RPMI7951 (cell line): ENCODE measurements at regions not wholly inside any gene's neighbourhood (a gene's known extent, or its start where the extent isn't known, plus 50 kb on each side); places are given as distances from the start of the nearest gene placed in this dataset.

Experiments used
- DNase-seq: peaks from one replicate; pipeline ENCODE4 v3.0.0-alpha.2; 2012; ENCODE audit warnings: low read depth

DNA sequence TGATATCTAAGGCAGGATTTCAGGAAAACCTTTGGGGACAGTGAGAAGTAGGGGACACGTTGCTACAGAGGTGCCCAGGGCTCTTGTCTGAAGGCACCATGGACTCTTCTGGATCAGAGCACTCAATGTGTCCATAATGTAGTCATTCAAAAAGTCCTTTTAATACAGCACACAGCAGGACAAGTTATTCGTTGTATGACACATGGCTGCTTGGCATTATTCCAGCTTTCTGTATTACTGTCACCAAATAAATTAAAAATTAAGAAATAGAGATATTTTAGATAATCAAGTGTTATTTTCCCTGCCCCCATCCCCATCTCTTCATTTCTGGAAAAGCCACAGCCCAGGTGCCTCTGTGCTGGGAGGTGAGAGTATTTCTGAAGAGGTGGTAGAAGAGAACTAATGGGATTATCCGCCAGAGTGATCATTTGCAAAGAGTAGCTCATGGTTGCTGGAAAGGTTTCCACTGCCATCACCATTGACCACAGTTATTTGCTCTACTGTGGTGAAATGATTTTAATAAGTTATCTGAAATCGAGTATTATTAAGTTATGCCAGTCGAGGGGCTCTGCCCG is 83.0 kb downstream of the CXCL12 start:
- DNase-seq: peak; percentile 23

DNA sequence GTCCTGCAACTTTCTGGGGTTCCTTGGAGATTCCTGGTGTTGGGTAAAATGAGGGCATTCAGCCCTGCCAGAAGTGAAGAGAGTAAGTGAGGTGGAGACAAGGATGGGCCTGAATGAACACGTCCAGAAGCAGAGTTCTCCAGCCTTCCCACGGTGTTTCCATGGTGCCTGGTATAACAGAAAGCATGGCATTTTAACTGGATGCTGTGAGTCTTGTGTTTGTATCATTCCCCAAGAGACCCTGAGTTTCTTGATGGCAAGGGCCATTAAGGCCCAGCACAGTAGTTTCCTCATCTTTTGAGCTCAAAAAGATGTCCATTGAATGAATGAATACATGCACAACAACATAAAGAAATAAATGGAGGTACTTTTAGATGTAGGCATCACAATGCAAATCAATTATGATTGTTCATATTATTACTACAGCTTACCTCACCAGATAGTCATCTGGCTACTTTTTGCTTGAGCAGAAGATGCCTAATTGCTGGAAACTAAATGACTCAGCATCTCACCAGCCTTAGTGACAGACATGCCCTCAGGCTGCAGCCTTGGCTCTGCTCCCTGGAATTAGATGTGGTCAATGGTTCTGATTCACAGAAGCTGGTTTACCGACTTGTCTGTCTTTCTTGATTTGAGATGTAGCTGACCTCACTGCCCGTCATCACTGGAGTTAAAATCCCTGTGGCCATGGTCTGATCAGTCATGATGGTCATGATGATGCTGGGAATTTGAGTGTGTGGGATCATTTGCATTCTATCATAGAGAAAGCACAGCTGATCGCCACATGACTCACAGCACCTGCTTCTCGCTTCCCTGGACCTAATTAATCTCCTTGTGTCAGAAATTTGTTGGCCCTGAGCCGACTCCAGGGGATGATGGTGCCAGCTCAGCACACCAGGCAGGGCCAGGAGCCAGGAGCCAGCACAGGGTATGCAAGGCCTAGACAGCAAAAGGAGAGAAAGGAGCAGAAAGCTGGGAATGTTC is 83.9 kb downstream of the CXCL12 start:
- peak; percentile 100 for DNase-seq

DNA sequence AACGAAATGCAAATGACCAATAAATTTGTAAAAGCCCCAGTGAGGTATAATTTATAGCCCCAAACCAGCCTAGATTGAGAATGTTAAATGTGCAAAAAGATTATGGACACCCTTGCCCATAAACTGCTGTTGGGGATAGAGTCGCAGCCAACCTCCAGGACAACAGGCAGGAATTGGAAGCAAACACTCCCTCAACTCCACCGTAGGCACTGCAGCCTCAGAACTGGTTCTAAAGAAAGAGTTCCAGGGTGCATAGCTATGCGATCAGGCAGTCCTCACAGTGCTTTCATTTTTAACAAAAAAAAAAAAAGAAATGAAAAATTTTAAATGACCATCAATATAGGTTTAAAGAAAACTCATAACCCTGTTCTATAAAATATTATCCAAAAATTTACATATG is 86.2 kb downstream of the CXCL12 start:
- DNase-seq: no peak

DNA sequence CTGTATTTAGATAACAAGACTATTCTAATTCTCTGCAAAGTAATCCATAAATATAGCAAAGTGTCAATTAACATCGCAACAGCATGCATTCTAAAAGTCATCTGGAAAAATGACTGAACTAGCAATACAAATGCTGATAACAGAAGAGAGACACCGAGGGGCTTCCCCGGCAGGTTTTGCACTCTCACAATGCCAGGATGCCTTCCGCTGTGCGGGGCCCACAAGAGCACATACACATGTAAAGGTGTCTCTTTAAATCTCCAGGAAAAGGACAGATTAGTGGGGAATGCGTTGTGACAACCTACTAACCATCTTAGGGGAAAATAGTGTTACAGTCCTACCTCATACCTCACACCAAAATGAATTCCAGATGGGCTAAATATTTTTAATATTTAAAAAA is 86.9 kb downstream of the CXCL12 start:
- no peak for DNase-seq

DNA sequence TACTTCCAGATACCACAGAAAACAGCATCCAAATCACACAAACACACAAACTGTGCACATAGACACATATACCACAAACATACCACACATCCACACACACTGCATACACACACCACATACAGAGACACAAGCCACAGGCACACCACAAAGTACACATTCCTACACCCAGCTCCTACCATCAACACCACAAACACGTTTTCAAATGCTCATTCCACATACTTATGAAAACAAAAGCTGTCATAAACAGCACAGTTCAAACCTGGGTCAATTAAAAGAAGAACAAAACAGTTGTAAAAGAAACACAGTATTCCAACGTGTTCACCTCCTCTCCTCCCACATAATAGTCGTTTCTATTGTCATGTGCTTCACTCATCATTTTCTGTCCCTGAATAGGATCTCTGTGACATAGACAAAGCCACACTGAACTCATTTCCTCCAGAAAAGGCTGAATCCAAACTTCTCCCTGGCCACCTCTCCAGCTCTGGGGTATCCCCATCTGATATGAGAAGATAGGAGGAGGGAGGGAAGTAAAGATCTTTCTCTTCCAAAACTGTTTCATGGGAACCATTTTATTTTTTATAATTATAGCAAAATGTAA is 89.2 kb downstream of the CXCL12 start:
- no peak for DNase-seq

DNA sequence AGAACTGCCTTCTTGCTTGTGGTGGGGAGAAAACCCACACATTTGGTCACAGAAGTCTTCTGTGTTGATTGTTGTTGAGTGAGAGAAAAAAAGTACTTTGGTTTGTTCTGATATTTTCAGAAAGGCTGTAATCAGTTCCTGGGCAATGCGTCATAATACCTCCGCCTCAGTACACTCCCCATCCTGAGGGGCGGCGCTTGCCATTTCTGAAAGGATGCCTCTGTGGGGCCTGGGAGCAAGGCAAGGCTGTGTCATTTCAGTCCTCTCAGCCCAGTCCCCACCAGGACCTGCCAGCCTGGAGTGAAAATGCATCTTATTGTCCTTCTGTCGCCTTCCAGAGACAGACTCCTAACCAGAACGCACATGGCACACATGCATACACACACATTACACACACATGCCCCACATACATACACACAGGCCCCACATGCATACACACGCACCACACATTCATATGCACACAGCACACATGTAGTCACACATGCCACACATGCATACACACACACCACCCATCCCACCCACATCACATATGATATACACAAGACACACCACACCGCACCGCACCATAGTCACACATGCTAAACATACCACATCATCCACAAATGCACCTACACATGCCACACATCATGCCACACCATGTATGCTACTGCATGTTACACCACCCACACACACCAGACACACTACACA is 90.0 kb downstream of the CXCL12 start:
- peak; percentile 69 for DNase-seq

DNA sequence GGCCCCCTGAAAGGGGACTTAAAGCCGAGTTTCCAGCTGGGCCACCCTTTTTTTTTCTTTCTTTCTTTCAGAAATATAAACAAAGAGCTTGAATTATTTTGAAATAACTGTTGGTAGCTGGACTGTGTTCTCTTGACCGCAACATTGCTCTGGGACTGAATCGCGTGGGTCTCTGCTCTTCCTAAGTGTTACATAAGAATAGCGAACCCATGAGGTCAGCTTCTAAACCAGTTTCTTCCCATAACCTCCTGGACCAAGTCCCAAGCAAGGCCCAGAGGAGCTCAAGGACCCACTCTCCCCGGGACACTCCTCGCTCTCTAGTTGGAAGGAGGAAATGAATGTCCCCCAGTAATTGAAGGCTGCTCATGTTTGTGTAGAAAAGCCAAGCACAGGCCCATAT is 91.1 kb downstream of the CXCL12 start:
- peak; percentile 87 for DNase-seq

DNA sequence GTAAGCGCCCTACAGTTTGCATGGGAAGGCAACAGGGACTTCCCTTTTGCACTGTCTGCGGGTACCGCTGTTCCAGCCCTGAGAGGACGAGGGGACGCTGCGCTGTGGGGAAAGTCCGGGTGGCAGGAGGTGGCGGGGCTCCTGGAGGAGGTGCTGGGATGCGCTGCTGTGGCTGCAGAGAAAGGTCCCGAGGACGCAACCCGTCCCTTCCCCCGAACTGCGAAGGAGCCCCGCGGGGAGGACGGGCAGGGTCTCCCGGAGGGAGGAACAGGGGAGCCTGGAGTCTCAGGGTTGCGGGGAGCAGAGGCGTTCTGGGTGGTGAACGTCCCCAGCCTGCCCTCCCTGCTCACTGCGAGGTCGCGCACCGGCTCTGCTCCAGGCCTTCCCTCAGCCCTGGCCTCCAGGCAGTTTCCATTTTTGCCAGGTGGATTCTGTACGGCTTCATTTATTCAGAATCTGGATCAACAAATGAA is 91.6 kb downstream of the CXCL12 start:
- peak; percentile 32 for DNase-seq

DNA sequence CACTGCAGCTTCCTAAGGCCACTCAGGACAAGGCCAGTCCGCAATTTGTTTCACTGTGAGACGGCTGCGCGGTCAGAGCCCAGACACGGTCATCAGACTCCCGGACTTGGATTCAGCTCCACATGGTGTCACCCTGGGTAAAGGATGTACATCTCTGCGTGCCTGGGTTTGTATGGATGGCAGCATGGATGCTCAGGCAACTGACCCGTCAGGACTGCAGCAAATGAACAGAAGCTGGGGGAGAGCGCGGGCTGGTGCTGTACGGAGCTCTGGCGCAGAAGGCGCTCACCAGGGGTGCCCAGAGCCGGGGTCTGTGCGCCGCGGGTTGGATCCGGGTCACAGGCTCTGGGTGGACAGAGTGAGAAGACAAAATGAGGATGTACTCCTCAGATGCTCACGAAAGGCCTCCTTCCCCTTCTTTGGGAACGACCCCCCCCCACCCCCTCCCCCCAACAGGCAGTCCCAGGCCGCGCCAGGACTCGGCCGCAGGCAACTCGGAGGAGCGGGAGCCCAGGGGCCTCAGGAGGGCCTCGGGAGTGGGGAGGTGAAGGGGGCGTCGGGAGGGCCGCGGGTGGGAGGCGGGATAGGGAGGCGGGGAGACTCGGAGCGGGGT is 92.4 kb downstream of the CXCL12 start:
- peak; percentile 51 for DNase-seq

DNA sequence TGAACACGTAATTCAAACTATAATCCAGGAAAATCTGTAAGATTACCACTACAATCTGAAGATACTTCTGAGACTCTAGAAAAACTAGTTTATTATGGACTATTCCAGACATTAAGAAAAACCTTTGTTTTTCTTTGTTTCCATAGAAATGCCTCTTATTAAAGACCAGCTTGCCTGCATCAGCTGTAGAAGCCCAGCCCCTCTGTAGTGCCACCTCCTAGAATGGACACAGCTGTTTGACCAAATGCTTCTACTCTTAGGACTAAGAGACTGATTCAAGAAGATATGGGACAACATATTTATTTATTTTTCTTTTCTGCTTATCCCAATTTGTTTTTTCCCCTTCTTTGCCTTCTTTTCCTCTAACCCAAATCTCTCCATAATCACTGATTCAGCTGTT is 93.8 kb downstream of the CXCL12 start:
- DNase-seq: no peak

DNA sequence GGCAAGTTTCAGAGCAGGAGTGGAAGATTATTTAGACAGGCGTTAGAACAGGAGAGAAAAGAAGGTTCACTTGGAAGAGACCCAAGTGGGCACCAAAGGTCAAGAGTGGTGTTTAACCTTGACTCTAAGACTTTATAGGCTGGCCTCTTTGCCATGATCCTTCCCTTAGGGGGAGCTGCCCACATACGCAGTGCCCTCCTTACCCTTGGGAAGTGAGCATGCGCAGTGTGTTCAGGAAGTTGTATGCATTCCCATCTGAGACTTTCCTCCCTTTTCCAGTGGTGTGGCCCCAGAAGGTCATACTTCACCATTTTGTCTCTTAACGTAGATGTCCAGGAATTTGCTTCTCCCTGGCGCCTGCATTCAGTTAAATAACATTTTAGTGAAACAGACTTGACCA is 95.8 kb downstream of the CXCL12 start:
- no peak for DNase-seq

DNA sequence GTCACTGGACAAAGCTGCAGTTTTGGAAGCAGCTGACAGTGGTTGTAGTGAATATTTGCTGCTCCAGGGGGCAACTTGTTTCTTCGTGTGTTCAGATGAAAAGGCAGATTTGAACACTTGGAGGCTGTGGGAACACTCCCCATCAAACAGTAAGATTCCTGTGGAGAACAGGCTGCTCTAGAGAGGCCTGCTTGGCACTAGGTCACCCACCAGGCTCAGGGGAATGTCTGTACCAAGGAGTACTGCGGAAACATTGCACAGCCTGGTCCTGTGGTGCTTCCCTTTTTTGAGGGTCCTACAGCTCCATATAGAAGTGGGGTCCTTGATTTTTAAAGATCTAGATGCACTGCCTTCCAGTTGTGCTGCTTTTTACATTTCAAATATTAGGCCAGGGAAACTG is 97.5 kb downstream of the CXCL12 start:
- no peak for DNase-seq

DNA sequence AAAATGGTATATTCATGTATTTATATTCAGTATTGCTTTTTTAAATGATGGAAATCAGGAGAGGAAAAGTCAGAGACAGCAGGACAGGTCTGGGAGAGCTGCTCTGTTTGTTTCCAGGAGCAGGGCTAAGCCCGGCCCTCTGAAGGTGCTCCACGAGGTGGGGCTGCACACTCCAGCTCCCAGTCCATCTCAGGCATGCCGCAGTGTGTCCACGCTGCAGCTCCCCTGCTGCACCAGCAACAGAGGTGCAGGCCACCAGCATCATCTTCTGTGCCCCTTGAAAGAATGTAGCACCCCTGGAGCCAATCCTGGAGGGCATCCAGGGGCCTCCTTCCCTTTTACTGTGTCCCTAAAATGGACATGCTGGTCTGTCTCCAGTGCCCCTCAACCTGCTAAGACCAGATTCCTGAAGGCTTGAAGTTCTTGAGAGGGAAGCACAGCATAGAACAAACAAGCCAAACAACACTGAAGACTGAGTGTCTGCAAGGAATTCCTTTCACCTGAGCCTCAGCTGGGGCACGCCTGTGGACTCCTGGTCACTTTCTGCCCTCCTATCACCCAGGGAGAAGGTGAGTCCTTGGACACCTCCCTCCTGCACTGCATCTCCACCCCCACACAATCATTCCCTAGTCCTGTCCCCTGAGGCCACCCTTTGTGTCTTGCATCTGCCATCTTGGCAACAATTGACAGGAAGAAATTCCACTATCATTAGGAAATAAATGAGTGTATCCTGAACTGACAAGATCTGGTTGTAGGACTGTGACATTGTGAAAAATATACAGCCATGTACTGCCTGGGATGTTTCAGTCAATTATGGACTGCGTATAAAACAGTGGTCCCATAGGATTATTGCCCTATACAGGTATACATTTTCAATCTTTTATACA is 100.5 kb downstream of the CXCL12 start:
- DNase-seq: no peak

DNA sequence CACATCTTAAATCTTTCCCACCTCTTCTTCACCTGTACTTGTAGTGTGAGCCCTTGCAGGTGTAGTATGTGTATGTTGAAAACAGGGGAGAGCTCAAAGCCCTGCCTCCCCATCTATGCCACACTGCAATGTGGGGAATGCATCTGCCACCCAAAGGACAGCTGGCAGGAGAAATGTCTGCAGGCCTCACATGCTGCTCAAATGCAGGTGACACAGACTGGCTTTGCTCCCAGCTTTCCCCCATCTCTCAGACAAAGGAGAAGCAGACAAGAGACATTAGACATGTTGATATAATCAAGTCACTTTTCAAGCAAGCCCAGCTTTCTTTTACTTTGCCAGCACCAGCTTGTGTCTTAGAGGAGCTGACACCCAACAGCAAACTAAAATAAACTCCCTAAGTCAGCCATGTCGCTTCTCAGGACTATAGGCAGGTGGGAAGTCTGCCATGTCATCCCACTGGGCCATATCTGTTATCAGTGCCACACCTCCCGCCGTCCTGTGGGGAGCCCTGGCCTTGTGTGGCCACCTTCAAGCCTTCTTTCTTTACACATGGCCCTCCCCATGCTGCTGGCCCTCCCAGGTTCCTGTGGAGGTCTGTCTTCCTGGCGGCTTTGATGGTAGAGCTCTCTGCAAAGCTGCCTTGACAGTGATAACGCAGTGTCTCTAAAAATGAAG is 102.1 kb downstream of the CXCL12 start:
- no peak for DNase-seq

DNA sequence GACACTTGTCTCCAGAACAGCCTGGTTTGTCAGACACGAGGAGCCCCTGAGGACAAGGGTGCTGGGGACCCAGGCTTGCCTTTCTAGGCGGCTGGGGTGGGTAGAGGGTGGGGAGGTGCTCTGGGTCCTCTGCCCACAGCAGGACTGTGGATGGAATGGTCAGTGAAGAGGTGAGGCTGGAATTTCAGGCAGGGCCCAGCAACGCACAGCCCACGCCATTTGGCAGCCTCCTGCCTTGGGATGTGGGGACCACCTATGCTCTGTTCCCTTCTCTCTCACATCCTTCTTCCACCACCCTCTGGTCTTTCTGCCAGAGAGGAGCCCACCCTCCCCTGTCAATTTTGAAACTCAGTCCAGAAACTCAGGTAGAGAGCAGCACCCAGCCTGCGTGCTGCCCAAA is 103.2 kb downstream of the CXCL12 start:
- no peak for DNase-seq

DNA sequence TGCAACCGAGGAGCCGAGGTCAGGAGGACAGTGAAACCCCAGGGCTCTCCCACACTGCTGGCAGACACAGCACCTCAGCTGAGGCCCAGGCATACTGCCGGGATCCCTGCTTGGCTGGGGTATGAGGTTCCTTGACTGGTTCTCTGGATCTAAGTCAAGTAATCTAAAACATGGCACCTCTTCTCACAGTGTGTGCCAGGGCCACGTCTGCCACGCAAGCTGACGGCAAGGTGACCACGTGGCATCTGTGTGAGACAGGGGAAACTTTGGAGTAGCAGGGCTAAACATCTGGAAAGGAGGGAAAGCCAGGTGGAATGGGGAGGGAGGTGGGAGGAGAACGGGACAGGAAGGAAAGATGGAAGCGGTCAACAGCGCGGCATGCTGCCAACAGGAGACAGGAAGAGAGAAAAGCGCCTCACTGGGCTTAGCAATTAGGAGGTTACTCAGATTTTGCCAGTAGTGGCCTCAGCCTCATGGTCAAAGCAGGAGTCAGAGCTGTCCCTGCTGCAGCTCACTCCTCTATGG is 103.7 kb downstream of the CXCL12 start:
- peak; percentile 75 for DNase-seq

DNA sequence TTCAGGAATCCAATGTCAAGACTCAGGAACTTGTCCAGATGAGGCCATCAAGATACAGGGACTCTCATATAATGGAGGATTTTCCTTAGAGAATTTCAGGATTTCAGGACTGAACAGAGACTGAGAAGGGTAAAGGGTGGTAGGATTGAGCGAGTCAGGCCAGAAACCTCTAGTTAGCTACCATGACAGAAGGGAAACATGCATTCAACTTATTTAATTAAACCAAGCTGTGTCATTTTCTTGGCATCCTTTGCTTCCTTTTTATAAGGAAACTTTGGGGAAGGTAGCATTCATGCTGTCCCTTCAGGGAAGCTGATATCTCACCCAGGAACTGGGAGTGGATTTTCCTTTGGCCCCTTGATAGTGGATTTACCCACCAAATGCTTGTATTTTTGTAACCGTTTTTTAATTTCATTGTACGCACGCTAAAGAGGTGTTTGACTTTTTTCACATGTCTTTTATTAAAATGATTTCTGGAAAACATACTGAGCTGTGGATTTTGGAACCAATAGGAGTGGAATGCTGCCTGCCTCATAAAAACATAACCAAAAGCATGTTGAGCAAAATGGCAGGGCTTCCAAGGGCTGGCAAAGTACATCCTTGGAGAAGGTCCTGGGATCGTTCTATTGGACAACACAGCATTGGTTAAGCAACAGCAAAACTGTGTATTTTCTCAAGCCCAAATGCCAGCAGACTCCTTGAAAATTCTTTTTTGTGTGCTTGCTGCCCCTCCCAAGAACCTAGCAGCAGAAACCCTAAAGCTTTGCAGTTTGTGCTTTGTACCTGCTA is 104.5 kb downstream of the CXCL12 start:
- DNase-seq: peak; percentile 41

DNA sequence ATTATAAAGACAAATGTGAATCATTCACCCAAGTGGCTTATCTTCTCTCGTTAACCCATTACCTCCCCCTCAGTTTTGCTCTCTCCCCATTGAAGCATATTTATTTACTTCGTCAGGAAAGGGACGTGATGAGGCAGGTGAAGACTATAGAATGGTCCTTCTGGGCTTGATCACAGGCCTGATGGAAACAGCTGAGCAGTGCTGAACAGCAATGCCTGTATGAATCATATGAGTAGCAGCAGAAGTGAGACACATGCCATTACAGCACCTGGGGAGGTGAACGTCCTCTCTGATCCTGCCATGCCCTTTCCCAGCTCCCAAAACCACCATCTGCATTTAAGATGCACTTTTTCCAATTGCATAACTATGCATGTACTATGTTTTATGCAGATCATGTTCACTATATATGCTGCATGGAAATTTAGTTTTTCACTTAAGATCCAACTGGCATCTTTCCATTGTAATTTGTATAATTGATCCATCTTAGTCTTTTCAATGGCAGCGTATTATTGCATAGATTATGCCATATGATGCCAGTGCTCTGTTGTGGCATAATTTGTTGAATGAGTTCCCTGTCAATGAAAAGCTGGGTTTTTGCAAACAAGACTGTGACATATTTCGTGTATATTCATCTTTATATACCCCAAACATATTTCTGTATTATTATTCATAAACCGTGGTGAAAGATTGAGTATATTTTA is 105.3 kb downstream of the CXCL12 start:
- peak; percentile 19 for DNase-seq
